Tibial nerve (tissue), 4 donors: ENCODE measurements at regions not wholly inside any gene's neighbourhood (a gene's known extent, or its start where the extent isn't known, plus 50 kb on each side); places are given as distances from the start of the nearest gene placed in this dataset.

ENCODE experiments used
- DNase-seq, 2 donors: peaks; one replicate each; pipeline ENCODE4 v3.0.0-alpha.2; 2019; ENCODE audit warnings: low spot score in 2 of 2
- H3K27ac ChIP-seq, 4 donors: fragments of 200-600 bp; sonication (generic) in 3 of 4; one replicate each; pipeline ENCODE4 v1.5.1; 2017 to 2019; ENCODE audit warnings: mild to moderate bottlenecking in 1 of 4
- H3K27me3 ChIP-seq, 2 donors: fragments of 200-600 bp; sonication (generic) in 1 of 2; one replicate each; pipeline versions ENCODE4 v1.5.1 to v1.6.0; 2017 to 2019
- H3K36me3 ChIP-seq, 3 donors: fragments of 200-600 bp; sonication (generic); one replicate each; pipeline ENCODE4 v1.5.1; 2018 to 2019
- H3K4me1 ChIP-seq, 4 donors: fragments of 200-600 bp; sonication (generic) in 3 of 4; one replicate each; pipeline ENCODE4 v1.5.1; 2017 to 2019
- H3K4me3 ChIP-seq, 4 donors: fragments of 200-600 bp; sonication (generic) in 3 of 4; one replicate each; pipeline ENCODE4 v1.5.1; 2017 to 2019; ENCODE audit warnings: mild to moderate bottlenecking in 1 of 4, moderate library complexity in 1 of 4
- H3K9me3 ChIP-seq, 4 donors: fragments of 200-600 bp; sonication (generic) in 3 of 4; one replicate each; pipeline ENCODE4 v1.5.1; 2017 to 2019
- CTCF ChIP-seq, 5 experiments: fragments of 200-600 bp in 3 of 5; fragments of 450-650 bp in 2 of 5; sonication (generic) in 3 of 5; IDR thresholded peaks; one replicate each; pipeline ENCODE4 v1.5.1; 2016 to 2019; ENCODE audit warnings: antibody characterized with exemption in 5 of 5, mild to moderate bottlenecking in 3 of 5, moderate library complexity in 2 of 5
- EP300 ChIP-seq, 2 donors: sonication (generic); formaldehyde crosslinking; IDR thresholded peaks; one replicate each; pipeline ENCODE4 v1.6.1; 2017; ENCODE audit warnings: antibody characterized with exemption in 2 of 2, mild to moderate bottlenecking in 1 of 2
- POLR2A ChIP-seq, 2 donors: fragments of 450-650 bp; IDR thresholded peaks; one replicate each; pipeline ENCODE4 v1.6.1; 2017; ENCODE audit warnings: antibody characterized with exemption in 2 of 2, mild to moderate bottlenecking in 2 of 2, moderate library complexity in 2 of 2
- WGBS, 2 donors: methylation state at CpG; one replicate each; pipeline ENCODE4 v1.1.5; 2018; 5-methylcytosine and 5-hydroxymethylcytosine counted together

GRCh38 chr11:39165021-39165420 is 2294.4 kb downstream of the LRRC4C start:
- Histone ChIP-seq H3K9me3 (peaks cover 0 to 6% (median 0%) of the 10 kb centered on the region in 4 donors), H3K27ac (no peak overlapping the region), H3K36me3 (no peaks in the 10 kb centered on the region), H3K4me3 (no peak overlapping the region), H3K27me3 (no peaks in the 10 kb centered on the region), H3K4me1 (no peaks in the 10 kb centered on the region)
- no peak for TF ChIP-seq CTCF (IDR thresholded peaks at IDR 0.05)
- DNase-seq = no peak

GRCh38 chr11:39149214-39149613 is 2310.2 kb downstream of the LRRC4C start:
- TF ChIP-seq EP300 (IDR thresholded peaks at IDR 0.05) (no peak), CTCF (IDR thresholded peaks at IDR 0.05) (no peak), POLR2A (IDR thresholded peaks at IDR 0.05) (no peak)
- no peak for DNase-seq
- whole genome bisulfite sequencing, 2 donors = 50% methylated on average over 1 of the region's 1 CpG; no CpG with 5 or more reads in 1 of the 2 donors

GRCh38 chr11:39145346-39145745 is 2314.1 kb downstream of the LRRC4C start:
- Histone ChIP-seq H3K4me1 (no peaks in the 10 kb centered on the region), H3K27me3 (no peaks in the 10 kb centered on the region), H3K9me3 (peaks cover 0 to 5% (median 0%) of the 10 kb centered on the region in 4 donors), H3K4me3 (no peak overlapping the region), H3K36me3 (no peaks in the 10 kb centered on the region), H3K27ac (no peak overlapping the region)
- WGBS, 2 donors = 90 to 95% methylated on average over 2 of the region's 2 CpGs
- TF ChIP-seq EP300 (IDR thresholded peaks at IDR 0.05) (no peak), POLR2A (IDR thresholded peaks at IDR 0.05) (no peak), CTCF (IDR thresholded peaks at IDR 0.05) (no peak)
- no peak for DNase-seq

More at GRCh38 chr11:39149214-39149613, 2310.2 kb downstream of the LRRC4C start:
- H3K27ac ChIP-seq = no peak overlapping the region
- H3K4me1 ChIP-seq = no peaks in the 10 kb centered on the region
- H3K36me3 ChIP-seq = no peaks in the 10 kb centered on the region
- peaks cover 0 to 5% (median 0%) of the 10 kb centered on the region in 4 donors for H3K9me3 ChIP-seq
- H3K4me3 ChIP-seq = no peak overlapping the region
- no peaks in the 10 kb centered on the region for H3K27me3 ChIP-seq

- Histone ChIP-seq H3K27me3 (no peaks in the 10 kb centered on the region), H3K36me3 (no peaks in the 10 kb centered on the region), H3K4me1 (no peaks in the 10 kb centered on the region), H3K9me3 (peaks cover 0 to 4% (median 0%) of the 10 kb centered on the region in 4 donors), H3K4me3 (no peak overlapping the region), H3K27ac (no peak overlapping the region)
- no peak for TF ChIP-seq CTCF (IDR thresholded peaks at IDR 0.05)
- DNase-seq = no peak
- 63 to 74% methylated on average over 3 of the region's 3 CpGs for WGBS, 2 donors
Observed at GRCh38 chr11:39144351-39145130, 2314.9 kb downstream of the LRRC4C start.

DNA sequence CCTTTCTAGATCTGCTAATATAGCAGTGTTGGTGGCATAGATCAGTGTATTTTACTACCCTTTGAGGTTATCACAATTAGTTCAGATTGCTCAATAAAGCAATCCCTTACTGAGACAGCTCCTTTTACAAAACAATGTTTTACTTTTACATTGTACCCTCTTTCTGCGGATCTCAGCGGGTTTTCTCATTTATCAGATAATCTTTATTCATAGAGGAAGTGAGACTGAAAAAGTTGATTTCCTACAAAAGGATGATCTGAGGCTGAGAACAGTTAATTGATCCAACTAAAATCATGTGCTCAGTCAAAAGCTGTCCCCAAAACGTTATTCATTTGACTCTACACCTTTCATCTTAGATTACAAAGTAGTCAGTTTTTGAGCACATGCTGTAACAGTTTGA is 2319.9 kb downstream of the LRRC4C start:
- TF ChIP-seq EP300 (IDR thresholded peaks at IDR 0.05) (no peak), POLR2A (IDR thresholded peaks at IDR 0.05) (no peak), CTCF (IDR thresholded peaks at IDR 0.05) (no peak)
- 62 to 67% methylated on average over 3 of the region's 3 CpGs for WGBS, 2 donors
- Histone ChIP-seq H3K4me1 (no peaks in the 10 kb centered on the region), H3K9me3 (no peaks in the 10 kb centered on the region), H3K27ac (no peak overlapping the region), H3K4me3 (no peak overlapping the region), H3K36me3 (no peaks in the 10 kb centered on the region), H3K27me3 (no peaks in the 10 kb centered on the region)
- no peak for DNase-seq
